LoVo (cell line): ENCODE measurements at regions not wholly inside any gene's neighbourhood (a gene's known extent, or its start where the extent isn't known, plus 50 kb on each side); places are given as distances from the start of the nearest gene placed in this dataset.

Experiments
- DNase-seq: peaks from one replicate; pipeline ENCODE4 v3.0.0-alpha.2; 2016; ENCODE audit warnings: low spot score

DNA sequence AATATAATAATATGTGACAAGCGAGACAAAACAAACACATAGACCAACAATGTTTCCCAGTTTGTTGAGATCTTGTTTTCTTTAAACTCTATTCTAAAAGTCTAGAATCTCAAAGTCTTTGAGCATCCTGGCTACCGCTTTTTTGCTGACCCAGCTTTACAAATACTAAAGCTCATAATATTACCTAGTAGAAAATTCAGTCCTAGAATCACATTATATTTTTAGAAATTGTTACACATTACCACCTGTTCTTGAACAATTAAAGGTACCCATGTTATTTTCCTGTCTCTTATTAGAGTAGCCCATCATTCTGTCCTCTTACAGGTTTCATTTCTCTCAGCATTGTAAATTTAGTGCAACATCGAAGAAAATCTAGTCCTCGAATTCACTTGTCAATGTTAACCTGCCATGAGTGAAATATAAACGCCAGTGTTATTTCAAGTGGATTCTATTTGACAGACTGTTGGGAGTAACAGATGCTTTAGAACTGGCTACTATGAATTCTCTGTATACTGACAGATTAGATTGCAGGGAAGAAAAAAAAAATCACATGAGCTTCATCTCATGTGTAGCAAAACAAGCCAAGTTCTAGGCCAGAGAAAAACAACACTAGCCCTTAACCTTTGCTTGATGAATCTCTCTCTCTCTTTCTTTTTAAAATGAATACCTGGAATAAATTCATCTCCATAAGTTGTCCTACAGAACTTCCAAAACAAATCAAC lies 851.2 kb upstream of the ADAMTS5 start:
- DNase-seq = no peak

DNA sequence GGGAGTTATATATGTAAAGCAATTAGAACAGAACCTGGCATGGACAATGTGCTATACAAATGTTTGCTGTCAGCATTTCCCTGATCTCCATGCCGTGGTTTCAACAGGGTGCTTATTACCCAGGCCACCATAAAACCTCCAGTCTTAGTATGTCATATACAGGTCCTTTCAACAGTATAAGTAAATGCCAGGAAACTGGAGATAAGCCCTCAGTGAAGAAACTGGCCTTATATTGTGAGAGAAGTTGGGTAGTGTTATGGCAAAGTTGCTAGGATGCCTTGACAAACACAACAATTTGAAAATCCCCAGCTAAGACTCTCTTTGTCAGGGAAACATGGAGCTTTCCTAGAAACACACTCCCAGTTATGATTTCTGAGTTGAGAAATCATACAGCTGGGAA lies 850.2 kb upstream of the ADAMTS5 start:
- no peak for DNase-seq

- DNase-seq = no peak
Measured at GRCh38 chr21:27816301-27816700, 849.4 kb upstream of the ADAMTS5 start.

GRCh38 chr21:27814226-27814625 lies 847.3 kb upstream of the ADAMTS5 start:
- no peak for DNase-seq

GRCh38 chr21:27813750-27814149 lies 846.9 kb upstream of the ADAMTS5 start:
- no peak for DNase-seq

DNA sequence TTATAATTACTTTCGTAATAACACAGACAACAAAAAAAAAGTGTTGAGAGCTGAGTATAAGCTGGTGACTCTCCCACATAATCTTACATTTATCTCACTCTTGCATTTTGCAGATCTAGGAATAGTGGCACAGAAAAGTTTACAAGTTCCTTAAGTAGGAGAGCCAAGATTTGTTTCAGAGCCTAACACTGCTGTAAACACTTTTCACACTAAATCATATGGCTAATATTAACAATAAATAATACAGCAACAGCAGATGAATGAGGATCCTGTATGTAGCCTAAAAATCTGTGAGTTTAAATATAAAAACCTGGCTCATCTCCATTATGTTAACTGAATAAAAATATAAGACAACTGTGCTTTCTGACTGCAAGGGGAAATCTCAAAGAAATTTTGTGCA lies 846.5 kb upstream of the ADAMTS5 start:
- no peak for DNase-seq

DNA sequence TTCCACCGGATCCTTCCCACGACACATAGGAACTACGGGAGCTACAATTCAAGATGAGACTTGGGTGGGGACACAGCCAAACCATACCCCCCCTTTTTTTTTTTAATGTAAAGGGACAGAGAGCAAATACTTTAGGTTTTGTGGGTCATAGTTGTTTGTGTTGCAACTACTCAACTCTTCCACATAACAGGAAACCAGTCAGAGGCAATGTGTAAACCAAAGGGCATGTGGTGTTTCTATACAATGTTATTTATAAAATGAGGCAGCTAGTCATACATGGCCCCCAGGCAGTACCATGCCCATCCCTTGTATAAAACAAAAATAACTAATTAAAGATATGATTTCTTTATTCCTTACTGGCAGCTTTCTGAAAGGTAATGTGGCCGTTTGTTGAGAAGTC lies 845.4 kb upstream of the ADAMTS5 start:
- DNase-seq = no peak

- DNase-seq = no peak
Measured at GRCh38 chr21:27808923-27809322, 842.0 kb upstream of the ADAMTS5 start.

GRCh38 chr21:27807596-27807995 lies 840.7 kb upstream of the ADAMTS5 start:
- no peak for DNase-seq

GRCh38 chr21:27806281-27806680 lies 839.4 kb upstream of the ADAMTS5 start:
- no peak for DNase-seq

DNA sequence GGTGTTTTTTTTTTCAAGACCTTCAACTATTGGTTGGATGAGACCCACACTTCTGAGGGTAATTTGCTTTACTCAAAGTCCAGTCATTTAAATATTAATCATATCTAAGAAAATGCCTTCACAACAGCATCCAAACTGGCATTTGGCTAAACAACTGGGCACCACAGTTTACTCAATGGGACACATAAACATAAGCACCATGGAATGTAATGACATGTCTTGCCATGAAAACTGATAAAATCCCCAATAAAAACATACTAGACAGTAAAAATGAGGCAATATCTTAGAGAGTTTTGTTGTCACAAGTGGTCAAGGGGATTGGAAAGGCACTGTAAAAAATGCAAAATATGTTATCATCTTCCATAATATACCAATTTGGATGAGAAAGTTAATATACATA lies 838.8 kb upstream of the ADAMTS5 start:
- DNase-seq = no peak

GRCh38 chr21:27804515-27804914 lies 837.6 kb upstream of the ADAMTS5 start:
- no peak for DNase-seq

- no peak for DNase-seq
Measured at GRCh38 chr21:27803571-27803970, 836.7 kb upstream of the ADAMTS5 start.

- DNase-seq = peak; percentile 1
Measured at GRCh38 chr21:27802816-27803475, 836.1 kb upstream of the ADAMTS5 start.

GRCh38 chr21:27799861-27800260 lies 833.0 kb upstream of the ADAMTS5 start:
- no peak for DNase-seq

GRCh38 chr21:27796106-27796505 lies 829.2 kb upstream of the ADAMTS5 start:
- no peak for DNase-seq

DNA sequence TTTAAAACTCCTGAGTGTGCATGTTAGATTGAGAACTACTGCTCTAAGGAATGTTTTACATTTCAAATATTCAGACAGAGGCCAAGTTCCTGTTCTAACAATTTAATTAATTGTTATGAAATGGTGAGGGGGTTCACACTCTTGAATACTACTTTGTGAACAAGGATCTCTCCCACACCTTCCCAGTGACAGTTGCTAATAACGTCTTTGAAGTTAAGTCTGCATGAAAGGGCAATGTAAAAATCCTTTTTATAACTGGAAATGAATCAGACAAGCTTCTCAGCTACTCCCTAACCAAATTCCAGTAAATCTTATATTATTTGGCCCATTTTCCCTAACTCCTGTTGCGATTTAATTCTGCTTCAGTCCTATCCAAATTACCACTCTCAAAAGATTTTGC lies 828.5 kb upstream of the ADAMTS5 start:
- no peak for DNase-seq

- DNase-seq = no peak
Measured at GRCh38 chr21:27793901-27794300, 827.0 kb upstream of the ADAMTS5 start.

DNA sequence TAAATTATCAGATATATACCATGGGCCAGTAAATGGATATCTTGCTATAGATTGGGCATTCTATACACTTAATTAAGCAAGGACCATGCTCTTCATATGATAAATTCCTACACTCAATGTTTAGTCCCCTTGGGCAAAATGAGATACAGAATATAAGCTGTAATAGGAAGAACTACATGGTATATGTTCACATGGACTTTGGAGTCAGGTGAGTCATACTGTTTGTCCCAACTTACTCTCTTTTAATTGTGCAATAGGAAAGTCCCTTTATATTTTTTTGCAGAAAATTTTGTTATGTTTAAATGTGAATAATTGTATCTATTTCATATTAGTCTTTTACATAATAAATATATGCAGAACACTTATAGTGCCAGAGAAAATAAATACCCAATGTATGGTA lies 820.2 kb upstream of the ADAMTS5 start:
- DNase-seq = peak; percentile 3

DNA sequence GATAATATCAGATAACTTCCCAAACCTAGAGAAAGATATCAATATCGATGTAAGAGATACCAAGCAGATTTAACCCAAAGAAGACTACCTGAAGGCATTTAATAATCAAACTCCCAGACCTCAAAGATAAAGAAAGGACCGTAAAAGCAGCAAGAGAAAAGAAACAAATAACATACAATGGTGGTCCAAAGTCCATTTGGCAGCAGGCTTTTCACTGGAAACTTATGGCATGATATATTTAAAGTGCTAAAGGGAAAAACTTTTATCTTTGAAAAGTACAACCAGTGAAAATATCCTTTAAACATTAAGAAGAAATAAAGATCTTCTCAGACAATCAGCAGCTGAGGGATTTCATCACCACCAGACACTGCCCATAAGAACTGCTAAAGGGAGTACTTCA lies 812.7 kb upstream of the ADAMTS5 start:
- no peak for DNase-seq

GRCh38 chr21:27776925-27777553 lies 810.2 kb upstream of the ADAMTS5 start:
- no peak for DNase-seq

DNA sequence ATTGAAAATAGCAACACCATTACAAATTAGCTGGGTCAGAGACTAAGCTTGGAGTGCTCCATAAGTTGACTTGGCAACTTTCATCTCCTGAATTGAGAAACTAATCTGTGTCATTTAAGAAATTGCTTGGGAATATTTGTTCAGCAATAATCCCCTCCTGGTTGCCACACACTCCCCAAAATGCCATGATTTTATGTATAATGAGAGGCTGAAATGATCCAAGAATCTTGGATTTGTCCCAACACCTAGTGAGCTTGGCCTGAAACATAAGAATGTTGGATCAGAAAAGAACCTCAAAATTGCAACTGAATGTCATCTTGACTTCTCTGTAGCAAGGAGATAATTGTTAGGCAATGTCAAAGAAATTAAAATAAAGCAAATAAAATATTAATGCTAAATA lies 805.9 kb upstream of the ADAMTS5 start:
- DNase-seq = no peak

DNA sequence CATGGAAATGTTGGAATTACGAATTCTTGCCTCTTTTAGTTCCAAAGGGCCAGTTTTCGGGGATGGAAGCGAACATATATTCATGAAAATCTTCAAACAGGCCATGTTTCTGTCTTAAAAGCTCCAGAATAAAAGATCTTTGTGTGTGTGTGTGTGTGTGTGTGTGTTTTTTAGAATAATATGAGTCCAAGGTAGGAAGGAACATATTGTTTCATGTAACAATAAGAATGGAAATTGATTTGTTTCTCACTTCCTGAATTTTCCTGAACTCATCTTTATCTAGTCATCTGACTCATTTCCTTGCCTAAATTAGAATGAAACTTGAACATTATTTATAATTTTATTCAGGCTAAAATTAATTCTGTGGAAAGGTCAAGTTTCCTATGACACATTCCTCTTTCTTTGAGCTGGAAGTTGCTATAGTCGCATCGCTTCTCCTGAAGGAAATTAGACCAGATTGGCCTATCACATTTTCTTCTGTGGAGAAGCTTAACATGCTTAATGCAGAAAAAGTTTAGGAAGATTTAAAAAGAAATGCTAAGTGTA lies 805.1 kb upstream of the ADAMTS5 start:
- no peak for DNase-seq
